GM12872 (cell line): ENCODE measurements at regions not wholly inside any gene's neighbourhood (a gene's known extent, or its start where the extent isn't known, plus 50 kb on each side); places are given as distances from the start of the nearest gene placed in this dataset.

ENCODE experiments used
- TF ChIP-seq, protein P1 (sequence below): IDR thresholded peaks from 3 replicates; pipeline ENCODE4 v1.5.1; 2011; ENCODE audit warnings: low read depth, mild to moderate bottlenecking, low read length, moderate library complexity; ENCODE audit not compliant: insufficient read depth

DNA sequence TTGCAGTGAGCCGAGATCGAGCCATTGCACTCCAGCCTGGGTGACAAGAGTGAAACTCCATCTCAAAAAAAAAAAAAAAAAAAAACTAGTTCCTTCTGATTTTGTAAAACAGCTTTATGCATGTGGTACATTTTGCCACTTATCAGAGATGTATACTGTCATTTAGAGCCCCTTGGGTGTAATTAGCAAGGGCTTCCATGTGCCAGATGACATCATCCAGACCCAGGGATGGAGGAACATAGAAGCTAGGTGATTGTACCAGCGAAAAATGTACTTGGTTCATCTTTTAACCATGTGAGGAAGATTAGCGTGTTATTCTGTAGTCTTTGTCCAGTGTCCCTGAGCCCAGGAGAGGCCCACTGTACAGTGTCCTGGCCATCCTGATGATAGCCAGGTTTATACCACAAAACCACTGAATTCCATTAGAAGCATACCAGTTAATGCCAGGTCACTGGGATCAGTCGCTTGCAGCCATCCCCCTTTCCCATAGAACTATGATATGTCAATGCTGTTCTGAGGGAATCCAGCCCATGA is 239.3 kb upstream of the SGCD start:
- TF ChIP-seq, protein P1, sequence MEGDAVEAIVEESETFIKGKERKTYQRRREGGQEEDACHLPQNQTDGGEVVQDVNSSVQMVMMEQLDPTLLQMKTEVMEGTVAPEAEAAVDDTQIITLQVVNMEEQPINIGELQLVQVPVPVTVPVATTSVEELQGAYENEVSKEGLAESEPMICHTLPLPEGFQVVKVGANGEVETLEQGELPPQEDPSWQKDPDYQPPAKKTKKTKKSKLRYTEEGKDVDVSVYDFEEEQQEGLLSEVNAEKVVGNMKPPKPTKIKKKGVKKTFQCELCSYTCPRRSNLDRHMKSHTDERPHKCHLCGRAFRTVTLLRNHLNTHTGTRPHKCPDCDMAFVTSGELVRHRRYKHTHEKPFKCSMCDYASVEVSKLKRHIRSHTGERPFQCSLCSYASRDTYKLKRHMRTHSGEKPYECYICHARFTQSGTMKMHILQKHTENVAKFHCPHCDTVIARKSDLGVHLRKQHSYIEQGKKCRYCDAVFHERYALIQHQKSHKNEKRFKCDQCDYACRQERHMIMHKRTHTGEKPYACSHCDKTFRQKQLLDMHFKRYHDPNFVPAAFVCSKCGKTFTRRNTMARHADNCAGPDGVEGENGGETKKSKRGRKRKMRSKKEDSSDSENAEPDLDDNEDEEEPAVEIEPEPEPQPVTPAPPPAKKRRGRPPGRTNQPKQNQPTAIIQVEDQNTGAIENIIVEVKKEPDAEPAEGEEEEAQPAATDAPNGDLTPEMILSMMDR: no peak

DNA sequence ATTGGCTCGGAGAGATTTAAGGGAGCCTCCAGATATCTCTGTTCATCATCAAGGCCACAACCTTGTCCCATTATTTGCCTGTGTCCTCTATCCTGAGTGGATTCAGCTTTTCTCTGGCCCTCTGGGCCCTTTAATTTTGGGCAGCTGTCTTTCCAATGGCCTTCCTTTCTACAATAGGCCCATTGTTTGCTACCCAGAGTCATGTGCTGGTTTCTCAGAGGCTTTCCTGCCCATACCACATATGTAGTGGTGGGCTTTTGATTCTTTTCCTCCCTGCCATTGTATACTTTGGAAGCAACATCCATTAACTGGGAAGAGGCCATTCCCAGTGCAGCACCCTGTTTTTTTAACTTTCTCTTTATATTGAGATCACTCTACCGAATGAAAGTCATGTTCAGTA is 233.9 kb upstream of the SGCD start:
- TF ChIP-seq, protein P1: no peak

DNA sequence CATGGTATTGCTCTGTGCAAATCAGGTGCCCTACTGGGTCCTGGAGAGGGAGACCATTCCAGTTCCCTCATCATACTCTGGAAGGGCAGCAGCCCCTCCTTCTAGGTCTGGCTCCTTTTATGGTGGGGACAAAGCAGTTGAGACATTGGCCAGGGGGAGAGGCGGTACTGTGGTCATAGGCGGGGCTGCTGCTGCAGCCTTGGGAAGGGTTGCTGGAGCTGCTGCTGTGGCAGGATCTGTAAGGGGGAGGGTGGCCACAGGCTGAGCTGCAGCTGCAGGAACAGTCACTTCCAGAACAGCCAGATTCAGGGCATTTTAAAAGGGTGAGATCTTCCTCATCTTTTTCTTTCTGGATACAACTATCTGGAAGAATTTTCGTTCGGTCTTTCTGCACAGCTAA is 233.0 kb upstream of the SGCD start:
- TF ChIP-seq, protein P1: no peak

DNA sequence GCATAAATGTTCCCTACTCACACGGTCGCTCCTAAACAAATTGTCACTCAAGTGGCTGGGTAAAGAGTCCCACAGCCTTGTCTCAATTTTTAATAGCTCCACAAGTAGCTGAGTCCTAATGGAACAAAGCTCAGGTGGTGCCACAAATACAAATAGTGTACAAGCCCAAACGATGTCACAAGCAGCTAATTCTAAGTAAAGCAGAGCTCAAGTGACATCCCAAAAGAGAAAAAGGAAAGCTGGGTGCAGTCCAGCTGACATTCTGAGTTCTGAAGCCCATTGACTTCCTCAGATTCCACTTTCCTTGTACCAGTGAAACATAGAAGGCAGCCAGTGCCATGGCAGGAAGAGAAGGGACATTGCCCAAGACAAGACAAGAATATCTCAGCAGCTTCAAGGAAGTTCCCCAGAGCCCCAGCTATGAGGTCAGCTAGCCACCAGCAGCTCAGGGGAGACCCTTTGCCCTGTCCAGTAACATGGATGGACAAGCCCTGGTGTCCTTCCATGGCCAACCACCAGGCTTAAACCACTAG is 231.2 kb upstream of the SGCD start:
- TF ChIP-seq, protein P1: no peak

DNA sequence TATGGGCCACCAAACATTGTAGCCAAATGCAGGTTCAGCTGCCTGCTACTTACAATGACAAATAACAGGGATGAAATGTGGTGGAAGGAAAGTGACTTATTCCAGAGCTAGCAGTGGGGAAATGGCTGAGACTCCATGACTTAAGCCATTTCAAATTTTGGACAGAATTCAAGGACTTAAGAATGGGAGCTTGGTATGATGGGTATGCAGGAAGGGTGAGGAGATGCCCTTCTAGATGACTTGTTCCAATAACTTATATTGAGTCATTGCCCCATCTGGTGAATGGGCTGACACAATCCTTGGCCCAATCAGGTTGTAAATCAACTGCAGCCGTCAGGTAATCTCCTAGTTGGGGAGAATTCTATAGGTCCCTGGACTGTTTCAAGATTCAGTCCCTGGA is 230.7 kb upstream of the SGCD start:
- TF ChIP-seq, protein P1: no peak

DNA sequence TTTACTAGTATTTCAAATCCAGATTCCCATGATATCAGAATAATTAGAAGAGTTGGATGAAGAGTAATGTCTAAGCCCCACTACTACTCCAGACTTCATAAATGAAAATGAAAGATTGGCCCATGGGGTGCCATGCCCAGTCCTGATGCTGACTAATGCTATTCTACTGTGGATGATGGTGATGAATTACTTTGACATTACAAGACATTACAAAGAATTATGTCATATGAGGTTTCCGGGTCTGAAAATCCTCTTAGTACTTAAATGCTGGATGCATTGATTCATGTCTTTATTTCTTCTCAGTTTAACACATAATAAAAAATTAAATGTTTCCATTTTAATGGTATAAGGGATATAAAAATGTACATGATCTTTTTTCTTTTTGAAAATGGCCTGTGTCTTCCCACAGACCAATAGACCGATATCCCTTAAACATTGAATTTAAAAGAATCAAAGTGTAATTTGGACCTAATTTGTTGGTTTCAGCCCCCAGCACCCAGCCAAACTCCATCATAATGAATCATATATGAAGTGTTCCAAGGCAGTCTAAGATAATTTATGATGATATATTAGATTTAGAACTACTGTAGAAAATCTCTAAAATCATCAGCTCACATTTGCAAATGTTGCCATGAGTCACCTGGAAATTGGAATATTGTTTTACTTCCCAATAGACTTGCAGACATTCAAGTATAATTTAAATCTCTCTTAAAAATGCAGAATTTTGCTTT is 223.6 kb upstream of the SGCD start:
- TF ChIP-seq, protein P1: no peak

DNA sequence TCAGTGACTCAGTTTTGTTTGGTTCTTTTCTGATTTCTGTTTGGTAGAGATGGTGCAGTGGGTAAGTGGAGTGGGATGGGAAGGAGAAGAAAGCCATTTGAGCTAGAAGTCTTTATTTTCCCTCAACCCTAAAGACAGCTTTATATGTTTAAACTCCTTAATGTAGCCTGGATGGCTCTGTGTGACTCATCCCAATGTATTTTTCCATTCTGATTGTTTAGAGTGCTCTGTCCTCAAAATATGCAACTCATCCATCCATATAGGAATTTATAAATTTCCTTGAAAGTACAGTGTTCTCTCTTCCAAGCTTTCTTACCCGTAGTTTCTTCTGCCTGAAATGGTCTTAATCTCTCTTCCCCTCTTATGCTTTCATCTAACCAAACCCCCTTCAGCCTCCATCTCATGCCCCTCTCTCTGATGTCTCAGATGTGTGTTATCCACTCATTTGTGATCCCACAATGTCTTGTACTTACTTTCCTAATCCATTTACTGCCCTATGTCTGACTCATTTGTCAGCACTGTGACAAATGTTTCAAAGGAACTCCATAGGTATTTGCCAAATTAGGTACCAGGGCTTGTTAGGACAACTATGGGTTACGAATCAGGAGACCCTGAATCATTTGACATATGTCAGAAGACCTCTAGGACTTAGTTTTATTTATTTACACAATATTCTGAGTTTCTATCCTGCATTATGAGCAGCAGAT is 217.5 kb upstream of the SGCD start:
- TF ChIP-seq, protein P1: no peak
